ENCODE measurements at regions not wholly inside any gene's neighbourhood (a gene's known extent, or its start where the extent isn't known, plus 50 kb on each side); places are given as distances from the start of the nearest gene placed in this dataset.
"Not testable (repeated sequence)": the region's sequence is repeated elsewhere in the genome, so short reads cannot be mapped to it uniquely, and the experiment has no call there.

DNA sequence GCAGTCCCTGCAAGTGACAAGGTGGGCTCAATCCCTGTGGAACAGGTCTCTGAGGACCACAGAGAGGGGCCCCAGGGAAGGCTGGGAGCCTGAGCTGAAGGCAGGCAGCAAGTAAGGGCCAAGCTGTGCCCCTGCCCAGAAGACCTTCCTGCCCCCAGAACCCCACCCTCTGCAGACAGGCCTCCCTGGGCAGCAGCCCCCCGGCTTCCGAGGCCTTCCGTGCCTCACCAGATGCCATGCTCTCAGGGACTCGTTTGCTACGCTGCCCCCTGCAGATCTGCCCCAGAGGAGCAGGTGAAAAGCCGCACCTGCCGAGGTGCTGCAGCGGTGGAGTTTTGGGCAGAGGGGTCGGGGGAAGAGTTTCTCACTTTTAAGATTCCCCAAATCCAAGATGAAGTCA is 125.4 kb upstream of the AKAP13 start:
- H3K4me3 ChIP-seq; H3K9ac ChIP-seq (ENCODE audit: control insufficient read depth, insufficient read depth, low read length); H2AFZ ChIP-seq (ENCODE audit: control insufficient read depth, low read depth, low read length); H3K9me3 ChIP-seq (replicated peaks; ENCODE audit: control insufficient read depth, insufficient read depth, low read length); SMC1A ChIA-PET (ENCODE audit: uncharacterized antibody, unreplicated experiment); H3K27me3 ChIP-seq (replicated peaks in 1 of 2; ENCODE audit: control insufficient read depth in 2 of 2, insufficient read depth in 2 of 2, low read length in 1 of 2); RAD21 ChIA-PET (ENCODE audit: unreplicated experiment); H3K27ac ChIP-seq (ENCODE audit: control insufficient read depth, insufficient read depth); DNase-seq (ENCODE audit: low read depth, low spot score); H3K79me2 ChIP-seq (ENCODE audit: control insufficient read depth, insufficient read depth, low read length); CTCF ChIA-PET; intact Hi-C loops (cut with micrococcal nuclease; ENCODE audit: unreplicated experiment); BruUV-seq (replicated peaks); H3K36me3 ChIP-seq (ENCODE audit: control insufficient read depth in 2 of 2, insufficient read depth in 2 of 2, low read length in 1 of 2); FAIRE-seq; POLR2A ChIA-PET; H3K4me1 ChIP-seq (ENCODE audit: control insufficient read depth, insufficient read depth, low read length); H4K20me1 ChIP-seq (ENCODE audit: control insufficient read depth, insufficient read depth); H3K4me2 ChIP-seq (ENCODE audit: control insufficient read depth, insufficient read depth); ATAC-seq; in situ Hi-C loops (cut with MboI): not testable (repeated sequence)
- WGBS (ENCODE audit: insufficient coverage, insufficient replicate concordance, low lambda C conversion rate, missing lambda C conversion rate), result 74% methylated on average over 9 of the region's 9 CpGs

GRCh38 chr15:85255502-85255901 is 124.9 kb upstream of the AKAP13 start:
- H3K9me3 ChIP-seq (replicated peaks; ENCODE audit: control insufficient read depth, insufficient read depth, low read length); SMC1A ChIA-PET (ENCODE audit: uncharacterized antibody, unreplicated experiment); H3K4me3 ChIP-seq; H2AFZ ChIP-seq (ENCODE audit: control insufficient read depth, low read depth, low read length); H4K20me1 ChIP-seq (ENCODE audit: control insufficient read depth, insufficient read depth); H3K27ac ChIP-seq (ENCODE audit: control insufficient read depth, insufficient read depth); DNase-seq (ENCODE audit: low read depth, low spot score); BruUV-seq (replicated peaks); intact Hi-C loops (cut with micrococcal nuclease; ENCODE audit: unreplicated experiment); H3K9ac ChIP-seq (ENCODE audit: control insufficient read depth, insufficient read depth, low read length); H3K4me2 ChIP-seq (ENCODE audit: control insufficient read depth, insufficient read depth); H3K79me2 ChIP-seq (ENCODE audit: control insufficient read depth, insufficient read depth, low read length); H3K4me1 ChIP-seq (ENCODE audit: control insufficient read depth, insufficient read depth, low read length); ATAC-seq; FAIRE-seq; H3K27me3 ChIP-seq (replicated peaks in 1 of 2; ENCODE audit: control insufficient read depth in 2 of 2, insufficient read depth in 2 of 2, low read length in 1 of 2); CTCF ChIA-PET; H3K36me3 ChIP-seq (ENCODE audit: control insufficient read depth in 2 of 2, insufficient read depth in 2 of 2, low read length in 1 of 2); RAD21 ChIA-PET (ENCODE audit: unreplicated experiment); POLR2A ChIA-PET; in situ Hi-C loops (cut with MboI): not testable (repeated sequence)
- 94% methylated on average over 9 of the region's 24 CpGs for WGBS (ENCODE audit: insufficient coverage, insufficient replicate concordance, low lambda C conversion rate, missing lambda C conversion rate)

DNA sequence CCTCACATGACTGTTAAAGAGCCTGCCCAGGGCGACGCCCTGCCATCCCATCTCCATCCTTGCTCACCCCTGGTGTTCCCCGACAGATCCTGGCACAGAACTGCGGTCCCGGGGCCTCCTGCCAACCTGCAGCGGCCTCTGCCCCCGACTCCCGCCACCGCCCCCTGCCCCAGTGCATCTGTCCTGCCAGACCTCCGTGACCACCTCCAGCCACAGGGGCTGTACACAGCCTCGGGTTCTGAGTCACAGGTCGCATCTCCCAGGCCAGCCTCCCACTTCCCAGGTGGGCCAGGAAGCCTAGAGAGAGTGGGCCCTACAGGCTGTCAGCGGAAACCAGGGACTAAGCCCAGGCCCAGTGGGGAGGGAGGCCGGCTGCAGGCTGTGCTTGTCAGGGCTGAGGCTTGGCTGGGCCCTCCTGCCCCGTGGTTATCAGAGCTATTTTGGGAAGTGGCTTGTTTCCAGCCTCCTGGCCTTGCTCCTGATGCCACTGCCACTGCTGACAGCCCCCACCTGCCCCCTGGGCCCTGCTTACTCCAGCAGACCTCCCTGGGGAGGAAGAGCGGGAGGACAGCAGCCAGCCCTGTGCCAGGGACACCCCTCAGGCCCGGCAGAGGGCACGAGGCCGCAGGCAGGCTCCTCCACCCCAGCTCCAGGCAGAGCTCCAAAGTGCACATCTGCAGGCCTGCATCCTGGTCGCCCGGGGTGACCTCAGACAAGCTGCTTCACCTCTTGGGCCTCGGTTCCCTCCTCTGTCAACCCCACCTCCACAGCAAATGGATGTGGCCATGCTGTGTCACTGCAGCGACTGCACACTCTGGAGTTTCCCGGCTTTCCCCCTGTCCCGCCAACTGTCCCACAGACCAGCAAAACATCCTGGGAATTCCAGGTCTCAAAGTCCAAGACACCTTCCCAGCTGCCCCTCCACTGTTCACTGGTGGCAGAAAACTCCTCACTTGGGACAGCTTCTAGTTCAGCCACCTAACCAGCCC is 124.1 kb upstream of the AKAP13 start:
- BruUV-seq (replicated peaks); H3K36me3 ChIP-seq (ENCODE audit: control insufficient read depth in 2 of 2, insufficient read depth in 2 of 2, low read length in 1 of 2); H3K9me3 ChIP-seq (replicated peaks; ENCODE audit: control insufficient read depth, insufficient read depth, low read length); H3K27ac ChIP-seq (ENCODE audit: control insufficient read depth, insufficient read depth); in situ Hi-C loops (cut with MboI); H3K4me3 ChIP-seq; H3K79me2 ChIP-seq (ENCODE audit: control insufficient read depth, insufficient read depth, low read length); H3K27me3 ChIP-seq (replicated peaks in 1 of 2; ENCODE audit: control insufficient read depth in 2 of 2, insufficient read depth in 2 of 2, low read length in 1 of 2); H3K9ac ChIP-seq (ENCODE audit: control insufficient read depth, insufficient read depth, low read length); POLR2A ChIA-PET; SMC1A ChIA-PET (ENCODE audit: uncharacterized antibody, unreplicated experiment); H3K4me1 ChIP-seq (ENCODE audit: control insufficient read depth, insufficient read depth, low read length); ATAC-seq; intact Hi-C loops (cut with micrococcal nuclease; ENCODE audit: unreplicated experiment); CTCF ChIA-PET; RAD21 ChIA-PET (ENCODE audit: unreplicated experiment); FAIRE-seq; H2AFZ ChIP-seq (ENCODE audit: control insufficient read depth, low read depth, low read length); H4K20me1 ChIP-seq (ENCODE audit: control insufficient read depth, insufficient read depth); DNase-seq (ENCODE audit: low read depth, low spot score); H3K4me2 ChIP-seq (ENCODE audit: control insufficient read depth, insufficient read depth): not testable (repeated sequence)
- WGBS (ENCODE audit: insufficient coverage, insufficient replicate concordance, low lambda C conversion rate, missing lambda C conversion rate), result 75% methylated on average over 17 of the region's 25 CpGs

DNA sequence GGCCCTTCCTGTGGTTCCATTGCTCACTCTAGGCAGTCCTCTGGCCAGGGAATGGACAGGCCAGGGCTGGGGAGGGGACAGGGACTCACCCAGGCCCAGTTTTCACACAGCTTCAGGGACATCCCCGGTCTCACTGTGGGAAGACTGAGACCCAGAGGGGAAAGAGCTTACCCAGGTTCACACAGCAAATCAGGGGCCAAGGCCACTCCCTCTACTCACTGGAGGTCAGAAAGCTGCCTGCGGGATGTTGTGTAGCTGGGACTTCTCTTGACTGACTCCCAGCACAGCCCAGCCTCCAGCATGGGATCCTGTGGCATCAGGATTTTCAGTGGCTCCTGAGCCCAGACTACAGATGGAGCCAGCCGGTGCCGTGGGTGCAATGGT is 122.3 kb upstream of the AKAP13 start:
- SMC1A ChIA-PET (ENCODE audit: uncharacterized antibody, unreplicated experiment), result not testable (repeated sequence)

More for the DNA sequence above, 122.3 kb upstream of the AKAP13 start:
- BruUV-seq (replicated peaks); DNase-seq (ENCODE audit: low read depth, low spot score); FAIRE-seq; H3K27me3 ChIP-seq (replicated peaks in 1 of 2; ENCODE audit: control insufficient read depth in 2 of 2, insufficient read depth in 2 of 2, low read length in 1 of 2); H3K4me3 ChIP-seq; H3K9ac ChIP-seq (ENCODE audit: control insufficient read depth, insufficient read depth, low read length); in situ Hi-C loops (cut with MboI); ATAC-seq; H3K4me1 ChIP-seq (ENCODE audit: control insufficient read depth, insufficient read depth, low read length); CTCF ChIA-PET; H3K4me2 ChIP-seq (ENCODE audit: control insufficient read depth, insufficient read depth); RAD21 ChIA-PET (ENCODE audit: unreplicated experiment); POLR2A ChIA-PET; H2AFZ ChIP-seq (ENCODE audit: control insufficient read depth, low read depth, low read length); intact Hi-C loops (cut with micrococcal nuclease; ENCODE audit: unreplicated experiment); H3K79me2 ChIP-seq (ENCODE audit: control insufficient read depth, insufficient read depth, low read length); H3K9me3 ChIP-seq (replicated peaks; ENCODE audit: control insufficient read depth, insufficient read depth, low read length); H4K20me1 ChIP-seq (ENCODE audit: control insufficient read depth, insufficient read depth); H3K27ac ChIP-seq (ENCODE audit: control insufficient read depth, insufficient read depth); H3K36me3 ChIP-seq (ENCODE audit: control insufficient read depth in 2 of 2, insufficient read depth in 2 of 2, low read length in 1 of 2): not testable (repeated sequence)
- WGBS (ENCODE audit: insufficient coverage, insufficient replicate concordance, low lambda C conversion rate, missing lambda C conversion rate), result 64% methylated on average over 2 of the region's 4 CpGs

All from GM12878 (cell line).